GM10248 (cell line): ENCODE measurements at regions not wholly inside any gene's neighbourhood (a gene's known extent, or its start where the extent isn't known, plus 50 kb on each side); places are given as distances from the start of the nearest gene placed in this dataset.
"Not testable (repeated sequence)": the region's sequence is repeated elsewhere in the genome, so short reads cannot be mapped to it uniquely, and the experiment has no call there.

Source experiments
- CTCF ChIA-PET: fragments of 300-600 bp; sonication (Branson Sonifier 250); formaldehyde crosslinking; extraction: SDS; loops from one replicate; lab custom pipeline; 2021; ENCODE audit warnings: antibody characterized with exemption; lab: Yijun Ruan, JAX
- POLR2A ChIA-PET: fragments of 350-650 bp; sonication (Branson Sonifier 250); formaldehyde crosslinking; extraction: SDS; loops from one replicate; lab custom pipeline; 2020; ENCODE audit warnings: antibody characterized with exemption; lab: Yijun Ruan, JAX
- DNase-seq: peaks from one replicate; pipeline ENCODE4 v3.0.0; 2012; ENCODE audit errors: extremely low spot score
- TF ChIP-seq, protein P1 (sequence below): IDR thresholded peaks from 2 replicates; pipeline ENCODE4 v1.5.1; 2012; ENCODE audit warnings: mild to moderate bottlenecking, low read depth; ENCODE audit errors: extremely low read depth, missing control alignments, control extremely low read depth

DNA sequence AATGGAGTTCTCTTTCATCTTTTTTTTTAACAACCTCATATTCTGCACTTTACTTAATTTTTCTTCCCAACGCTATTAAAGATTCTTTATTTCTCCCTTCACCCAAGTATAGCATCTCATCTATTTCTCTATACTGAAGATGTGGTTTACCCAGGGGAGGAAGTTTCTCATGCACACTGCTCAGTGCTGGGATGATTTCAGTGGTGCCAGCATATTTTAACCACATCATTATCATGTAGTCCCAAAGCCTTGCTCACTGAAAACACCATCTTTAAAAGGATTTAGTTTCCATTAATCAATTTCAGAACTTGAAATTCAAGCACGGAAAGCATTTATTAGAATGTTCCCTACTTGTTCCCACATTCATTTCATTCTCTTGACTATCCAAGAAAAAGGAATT, 725.7 kb downstream of the USP25 start:
- CTCF ChIA-PET, result no interaction called here
- TF ChIP-seq, protein P1, sequence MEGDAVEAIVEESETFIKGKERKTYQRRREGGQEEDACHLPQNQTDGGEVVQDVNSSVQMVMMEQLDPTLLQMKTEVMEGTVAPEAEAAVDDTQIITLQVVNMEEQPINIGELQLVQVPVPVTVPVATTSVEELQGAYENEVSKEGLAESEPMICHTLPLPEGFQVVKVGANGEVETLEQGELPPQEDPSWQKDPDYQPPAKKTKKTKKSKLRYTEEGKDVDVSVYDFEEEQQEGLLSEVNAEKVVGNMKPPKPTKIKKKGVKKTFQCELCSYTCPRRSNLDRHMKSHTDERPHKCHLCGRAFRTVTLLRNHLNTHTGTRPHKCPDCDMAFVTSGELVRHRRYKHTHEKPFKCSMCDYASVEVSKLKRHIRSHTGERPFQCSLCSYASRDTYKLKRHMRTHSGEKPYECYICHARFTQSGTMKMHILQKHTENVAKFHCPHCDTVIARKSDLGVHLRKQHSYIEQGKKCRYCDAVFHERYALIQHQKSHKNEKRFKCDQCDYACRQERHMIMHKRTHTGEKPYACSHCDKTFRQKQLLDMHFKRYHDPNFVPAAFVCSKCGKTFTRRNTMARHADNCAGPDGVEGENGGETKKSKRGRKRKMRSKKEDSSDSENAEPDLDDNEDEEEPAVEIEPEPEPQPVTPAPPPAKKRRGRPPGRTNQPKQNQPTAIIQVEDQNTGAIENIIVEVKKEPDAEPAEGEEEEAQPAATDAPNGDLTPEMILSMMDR, result no peak
- POLR2A ChIA-PET, result no interaction called here
- no peak for DNase-seq

DNA sequence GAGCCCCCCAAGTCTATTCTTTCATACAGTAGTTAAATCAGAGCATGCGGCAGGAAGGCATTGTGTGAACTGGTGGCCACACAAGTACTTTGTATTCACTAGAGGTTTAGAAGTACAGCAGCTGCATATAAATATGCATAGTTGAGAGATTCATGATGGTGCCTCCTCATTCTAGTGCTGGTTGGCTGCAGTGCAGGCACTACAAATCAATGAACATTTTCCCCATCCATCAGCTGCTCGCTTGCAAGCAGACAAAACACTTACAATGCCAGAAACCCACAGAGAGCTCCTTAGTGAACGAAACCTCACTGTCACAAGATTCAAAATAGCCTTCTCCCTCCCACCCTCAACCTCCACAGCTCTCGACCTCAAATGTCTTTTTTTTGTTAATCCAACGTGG, 726.2 kb downstream of the USP25 start:
- ChIA-PET POLR2A (no interaction called here), CTCF (interaction anchor here (1.1 kb wide), 1 partner anchor 11 kb away, joined by 3 read pairs; no protein-coding TSS in a partner anchor)
- TF ChIP-seq, protein P1, result no peak
- no peak for DNase-seq

DNA sequence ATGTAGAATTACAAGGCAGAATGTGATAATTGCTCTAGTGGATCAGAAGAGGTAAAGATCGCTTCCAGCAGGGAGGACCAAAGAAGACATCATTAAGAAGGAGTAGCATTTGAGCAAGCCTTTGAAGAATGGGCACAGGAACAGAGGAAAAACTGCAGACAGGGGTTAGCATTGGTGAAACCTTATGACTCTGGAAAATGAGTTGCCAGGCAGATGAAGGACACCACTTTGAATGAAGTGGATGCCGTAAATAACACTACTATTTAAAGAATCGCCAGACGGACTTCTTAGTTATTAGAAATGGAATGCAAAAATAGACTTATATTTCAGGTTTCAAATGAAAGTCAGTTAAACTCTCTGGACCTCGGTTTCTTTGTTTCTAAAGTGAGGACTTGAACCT, 727.7 kb downstream of the USP25 start:
- TF ChIP-seq, protein P1, result no peak
- POLR2A ChIA-PET, result no interaction called here
- no peak for DNase-seq
- CTCF ChIA-PET, result no interaction called here

DNA sequence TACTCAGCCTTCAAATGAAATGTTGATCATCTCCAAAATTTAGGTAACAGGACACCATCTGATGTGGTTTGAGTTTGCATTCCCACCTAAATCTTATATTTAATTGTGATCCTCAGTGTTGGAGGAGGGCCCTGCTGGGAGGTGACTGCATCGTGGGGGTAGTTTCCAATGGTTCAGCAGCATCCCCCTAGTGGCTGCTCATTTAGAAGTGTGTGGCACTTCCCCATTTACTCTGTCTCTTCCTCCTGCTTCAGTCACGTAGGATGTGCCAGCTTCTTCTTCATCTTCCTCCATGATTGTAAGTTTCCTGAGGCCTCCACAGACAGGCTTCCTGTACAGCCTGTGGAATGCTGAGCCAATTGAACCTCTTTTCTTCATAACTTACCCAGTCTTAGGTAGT, 731.2 kb downstream of the USP25 start:
- no peak for DNase-seq
- TF ChIP-seq, protein P1, result no peak
- ChIA-PET POLR2A (no interaction called here), CTCF (no interaction called here)

DNA sequence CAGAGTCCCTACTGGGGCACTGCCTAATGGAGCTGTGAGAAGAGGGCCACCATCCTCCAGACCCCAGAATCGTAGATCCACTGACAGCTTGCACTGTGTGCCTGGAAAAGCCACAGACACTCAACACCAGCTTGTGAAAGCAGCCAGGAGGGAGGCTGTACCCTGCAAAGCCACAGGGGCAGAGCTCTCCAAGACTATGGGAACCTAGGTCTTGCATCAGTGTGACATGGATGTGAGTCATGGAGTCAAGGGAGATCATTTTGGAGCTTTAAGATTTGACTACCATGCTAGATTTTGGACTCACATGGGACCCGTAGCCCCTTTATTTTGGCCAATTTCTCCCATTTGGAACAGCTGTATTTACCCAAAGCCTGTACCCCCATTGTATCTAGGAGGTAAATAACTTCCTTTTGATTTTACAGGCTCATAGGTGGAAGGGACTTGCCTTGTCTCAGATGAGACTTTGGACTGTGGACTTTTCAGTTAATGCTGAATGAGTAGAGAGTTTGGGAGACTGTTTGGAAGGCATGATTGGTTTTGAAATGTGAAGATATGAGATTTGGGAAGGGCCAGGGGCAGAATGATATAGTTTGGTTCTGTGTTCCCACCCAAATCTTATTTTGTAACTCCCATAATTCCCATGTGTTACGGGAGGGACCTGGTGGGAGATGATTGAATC, 734.6 kb downstream of the USP25 start:
- DNase-seq, POLR2A ChIA-PET: not testable (repeated sequence)
- CTCF ChIA-PET, result interaction anchor here (1.5 kb wide), 1 partner anchor 10 kb away, joined by 3 read pairs; no protein-coding TSS in a partner anchor

DNA sequence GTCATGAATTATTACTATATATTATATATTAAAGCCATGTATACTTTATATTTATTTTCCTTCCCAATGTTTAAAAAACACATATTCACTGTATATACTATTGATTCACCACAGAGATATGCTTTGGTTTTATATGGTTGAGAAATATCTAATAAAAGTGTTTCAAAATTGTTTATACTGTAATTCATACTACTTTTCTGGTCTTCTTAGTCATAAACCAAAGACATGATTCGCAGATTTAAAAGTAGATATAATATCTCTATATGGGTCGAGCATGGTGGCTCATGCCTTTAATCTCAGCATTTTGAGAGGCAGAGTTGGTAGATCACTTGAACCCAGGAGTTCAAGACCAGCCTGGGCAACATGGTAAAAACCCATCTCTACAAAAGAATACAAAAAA, 738.4 kb downstream of the USP25 start:
- no peak for DNase-seq
- TF ChIP-seq, protein P1, result no peak
- CTCF ChIA-PET, result no interaction called here
- POLR2A ChIA-PET, result no interaction called here

DNA sequence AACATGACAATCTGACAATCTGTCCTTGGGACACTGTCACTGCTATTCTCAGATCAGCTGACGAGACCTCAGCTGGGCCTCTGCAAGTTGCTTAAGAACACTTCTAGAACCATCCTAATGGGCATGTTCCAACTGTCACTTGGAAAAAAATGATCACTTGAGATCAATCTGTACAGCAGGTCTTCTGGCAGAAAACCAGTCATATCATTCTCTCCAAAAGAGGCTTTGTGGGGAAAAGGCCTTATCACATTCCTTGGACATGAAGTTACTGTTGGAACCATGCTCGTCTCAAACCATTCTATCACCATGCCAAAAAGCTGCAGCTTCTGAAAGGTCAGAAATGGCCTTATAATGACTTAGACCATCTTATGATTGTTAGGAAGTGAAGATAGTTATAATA, 744.2 kb downstream of the USP25 start:
- POLR2A ChIA-PET, result no interaction called here
- TF ChIP-seq, protein P1, result no peak
- no peak for DNase-seq
- CTCF ChIA-PET, result interaction anchor here (1.0 kb wide), 2 partner anchors 9 to 161 kb away, joined by 3 read pairs; no protein-coding TSS in a partner anchor
